DND-41 (cell line): ENCODE measurements at regions not wholly inside any gene's neighbourhood (a gene's known extent, or its start where the extent isn't known, plus 50 kb on each side); places are given as distances from the start of the nearest gene placed in this dataset.

ENCODE experiments used
- ATAC-seq: fragments of 200-7000 bp; cut with Tn5 transposase; 3 replicates; pipeline ENCODE4 v1.9.1; 2021; ENCODE audit warnings: low read depth; ENCODE audit not compliant: insufficient read depth
- DNase-seq: peaks from one replicate; pipeline ENCODE4 v3.0.0-alpha.2; 2020
- H2AFZ ChIP-seq: 2 replicates; pipeline ENCODE4 v1.6.0; 2012; ENCODE audit warnings: low read depth, low read length
- H3K27ac ChIP-seq: 2 replicates; pipeline ENCODE4 v1.5.1; 2012; ENCODE audit warnings: low read length, inconsistent platforms
- H3K27me3 ChIP-seq: fragments of 200-600 bp; sonication (generic); 2 replicates; pipeline ENCODE4 v1.6.0; 2012; ENCODE audit warnings: low read length, mild to moderate bottlenecking, inconsistent platforms; ENCODE audit not compliant: insufficient read depth, poor library complexity
- H3K36me3 ChIP-seq: 2 replicates; pipeline ENCODE4 v1.5.1; 2012; ENCODE audit warnings: low read length, inconsistent platforms; ENCODE audit not compliant: insufficient read depth
- H3K4me1 ChIP-seq: 2 replicates; pipeline ENCODE4 v1.5.1; 2012; ENCODE audit warnings: mild to moderate bottlenecking, low read length; ENCODE audit not compliant: insufficient read depth
- H3K4me2 ChIP-seq: 2 replicates; pipeline ENCODE4 v1.6.0; 2012; ENCODE audit warnings: mild to moderate bottlenecking, moderate library complexity, low read length, inconsistent platforms; ENCODE audit not compliant: insufficient read depth
- H3K4me3 ChIP-seq, 2 experiments: fragments of 200-600 bp in 1 of 2; shearing (Covaris generic) in 1 of 2; 2 replicates each; pipeline ENCODE4 v1.5.1; 2012 to 2016; ENCODE audit warnings: inconsistent platforms in 2 of 2, low read length in 2 of 2, mild to moderate bottlenecking in 2 of 2, low read depth in 1 of 2, moderate library complexity in 1 of 2
- H3K79me2 ChIP-seq: 2 replicates; pipeline ENCODE4 v1.6.0; 2012; ENCODE audit warnings: low read length, inconsistent platforms; ENCODE audit not compliant: insufficient read depth
- H3K9ac ChIP-seq: 2 replicates; pipeline ENCODE4 v1.6.0; 2012; ENCODE audit warnings: low read depth, mild to moderate bottlenecking, inconsistent platforms, low read length, moderate library complexity
- H3K9me3 ChIP-seq: 2 replicates; pipeline ENCODE4 v1.5.1; 2012; ENCODE audit warnings: low read length, moderate library complexity, mild to moderate bottlenecking, inconsistent platforms; ENCODE audit not compliant: insufficient read depth, severe bottlenecking
- H4K20me1 ChIP-seq: 2 replicates; pipeline ENCODE4 v1.6.0; 2012; ENCODE audit warnings: low read length; ENCODE audit not compliant: insufficient read depth
- CTCF ChIP-seq: IDR thresholded peaks from 2 replicates; pipeline ENCODE4 v1.5.1; 2012; ENCODE audit warnings: borderline replicate concordance, low read length, moderate library complexity, mild to moderate bottlenecking; ENCODE audit not compliant: poor library complexity, severe bottlenecking; ENCODE audit errors: extremely low read depth
- EZH2 ChIP-seq: IDR thresholded peaks from 3 replicates; pipeline ENCODE4 v1.6.1; 2012; ENCODE audit warnings: borderline replicate concordance, low read depth, mild to moderate bottlenecking, moderate library complexity, low read length, inconsistent platforms; ENCODE audit not compliant: severe bottlenecking

GRCh38 chr14:34044373-34044637, 93.4 kb upstream of the EGLN3 start:
- Histone ChIP-seq H3K27me3 (no peaks in the 10 kb centered on the region), H3K79me2 (no peaks in the 10 kb centered on the region), H3K27ac (peak overlapping the region; percentile 83), H2AFZ (no peak overlapping the region), H3K9ac (0 out of 2 replicates have a peak overlapping the region, but pooled peaks have one; percentile 14), H3K4me3 (no peak overlapping the region), H3K4me1 (peaks cover 55% of the 10 kb centered on the region), H3K36me3 (no peaks in the 10 kb centered on the region), H4K20me1 (no peaks in the 10 kb centered on the region), H3K4me2 (peak overlapping the region; percentile 44), H3K9me3 (no peaks in the 10 kb centered on the region)
- ATAC-seq (no peak), DNase-seq (no peak)
- TF ChIP-seq EZH2 (no peak), CTCF (no peak)

GRCh38 chr14:34043627-34044372, 92.9 kb upstream of the EGLN3 start:
- peak overlapping the region; percentile 44 for H3K4me2 ChIP-seq
- H3K36me3 ChIP-seq, result no peaks in the 10 kb centered on the region
- H3K9me3 ChIP-seq, result no peaks in the 10 kb centered on the region
- H2AFZ ChIP-seq, result no peak overlapping the region
- H3K27me3 ChIP-seq, result no peaks in the 10 kb centered on the region
- H3K4me3 ChIP-seq, result peak overlapping the region in 1 of 2 experiments; percentile 5; a peak in 1 of 4 replicates
- H4K20me1 ChIP-seq, result no peaks in the 10 kb centered on the region
- H3K27ac ChIP-seq, result peak overlapping the region; percentile 83
- no peaks in the 10 kb centered on the region for H3K79me2 ChIP-seq
- peaks cover 57% of the 10 kb centered on the region for H3K4me1 ChIP-seq
- DNase-seq (peak; percentile 96), ATAC-seq (peak; percentile 96)
- peak overlapping the region; percentile 32; the same call in 1 of the 2 replicates for H3K9ac ChIP-seq
- TF ChIP-seq CTCF (peak; percentile 11), EZH2 (no peak)

- DNase-seq (no peak), ATAC-seq (no peak)
- H3K27me3 ChIP-seq, result no peaks in the 10 kb centered on the region
- H3K4me3 ChIP-seq, result no peak overlapping the region
- no peaks in the 10 kb centered on the region for H3K36me3 ChIP-seq
- no peak overlapping the region for H3K4me2 ChIP-seq
- TF ChIP-seq EZH2 (no peak), CTCF (no peak)
- no peaks in the 10 kb centered on the region for H4K20me1 ChIP-seq
- H3K9ac ChIP-seq, result no peak overlapping the region
- no peak overlapping the region for H3K27ac ChIP-seq
- no peaks in the 10 kb centered on the region for H3K79me2 ChIP-seq
- no peak overlapping the region for H2AFZ ChIP-seq
- no peaks in the 10 kb centered on the region for H3K9me3 ChIP-seq
- H3K4me1 ChIP-seq, result peaks cover 53% of the 10 kb centered on the region
Measured at GRCh38 chr14:34041220-34041619, 90.3 kb upstream of the EGLN3 start.
